CD4-positive, alpha-beta T cell treated with Interleukin-15 for 1 hour (primary cell): ENCODE measurements at regions not wholly inside any gene's neighbourhood (a gene's known extent, or its start where the extent isn't known, plus 50 kb on each side); places are given as distances from the start of the nearest gene placed in this dataset.
"Not testable (repeated sequence)": the region's sequence is repeated elsewhere in the genome, so short reads cannot be mapped to it uniquely, and the experiment has no call there.

Experiments used
- DNase-seq: peaks from one replicate; pipeline ENCODE4 v3.0.0-alpha.2; 2020

DNA sequence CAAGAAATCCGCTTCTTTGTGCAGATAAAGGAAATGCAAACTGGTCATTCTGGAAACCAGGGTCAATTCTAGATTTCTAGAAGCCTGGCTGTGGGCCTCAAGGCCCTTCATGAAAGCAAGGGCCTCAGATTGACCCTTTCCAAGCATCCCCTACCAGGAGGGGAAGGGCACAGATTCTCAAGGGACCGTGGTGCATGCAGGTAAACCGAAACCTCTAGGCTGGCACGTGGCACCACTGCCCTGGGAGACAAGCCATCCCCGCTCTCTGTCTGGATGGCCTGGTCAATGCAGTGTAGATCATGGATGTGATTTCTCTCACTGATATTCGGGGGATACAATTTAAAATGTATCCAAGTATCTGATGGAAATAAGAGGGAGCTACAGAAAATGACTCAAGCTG lies 69.4 kb downstream of the TOMM20 start:
- no peak for DNase-seq

DNA sequence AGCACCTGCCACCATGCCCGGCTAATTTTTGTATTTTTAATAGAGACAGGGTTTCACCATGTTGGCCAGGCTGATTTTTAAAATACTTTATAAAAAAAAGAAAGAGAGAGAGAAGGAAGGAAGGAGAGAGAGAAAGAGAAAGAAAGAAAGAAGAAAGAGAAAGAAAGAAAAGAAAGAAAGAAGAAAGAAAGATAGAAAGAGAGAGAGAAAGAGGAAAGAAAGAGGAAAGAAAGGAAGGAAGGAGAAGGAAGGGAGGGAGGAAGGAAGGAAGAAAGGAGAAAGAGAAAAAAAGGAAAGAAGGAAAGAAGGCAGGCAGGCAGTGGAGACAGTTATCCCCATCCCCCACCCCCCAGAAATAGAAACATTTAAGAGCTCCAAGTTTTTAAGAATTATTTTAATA lies 69.9 kb downstream of the TOMM20 start:
- DNase-seq: no peak

DNA sequence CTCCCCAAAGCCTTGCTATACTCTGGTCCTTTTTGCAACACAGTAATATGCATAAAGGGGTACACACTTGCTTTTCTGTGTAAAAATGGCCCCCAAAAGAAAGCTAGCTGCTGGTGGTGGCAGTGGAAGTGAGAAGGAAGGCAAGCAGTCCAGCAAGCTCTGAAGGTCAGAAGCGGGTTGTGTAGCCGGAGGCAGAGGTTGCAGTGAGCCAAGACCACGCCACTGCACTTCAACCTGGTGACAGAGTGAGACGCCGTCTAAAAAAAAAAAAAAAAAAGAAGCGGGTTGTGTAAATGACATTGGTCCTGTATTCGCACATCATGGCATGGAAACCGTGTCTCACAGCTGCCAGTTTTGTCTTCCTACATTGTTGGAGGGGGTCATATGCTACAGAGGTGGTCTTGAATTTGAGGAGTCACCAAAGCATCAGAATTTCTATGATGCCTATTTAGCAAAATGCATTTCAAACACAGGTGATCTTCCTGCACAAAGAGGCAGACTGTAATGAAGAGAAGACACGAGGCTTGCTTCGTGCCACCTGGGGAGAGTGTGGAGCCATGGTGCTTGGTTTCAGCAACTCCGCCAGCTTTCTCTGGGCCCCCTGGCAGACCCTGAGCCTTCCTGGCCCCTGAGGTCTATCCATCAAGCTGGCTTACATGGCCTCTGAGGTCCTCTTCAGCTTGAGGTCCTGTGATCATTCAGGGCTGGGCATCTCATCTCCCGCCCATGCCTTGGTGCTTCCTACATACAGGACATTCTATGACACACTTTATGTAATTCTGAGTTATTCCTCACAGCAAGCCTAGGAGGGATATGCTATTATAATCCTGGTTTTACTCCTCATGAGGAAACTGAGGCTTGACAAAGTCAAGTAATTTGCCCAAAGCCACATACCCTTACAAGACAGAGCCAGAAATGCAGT lies 71.0 kb downstream of the TOMM20 start:
- no peak for DNase-seq

DNA sequence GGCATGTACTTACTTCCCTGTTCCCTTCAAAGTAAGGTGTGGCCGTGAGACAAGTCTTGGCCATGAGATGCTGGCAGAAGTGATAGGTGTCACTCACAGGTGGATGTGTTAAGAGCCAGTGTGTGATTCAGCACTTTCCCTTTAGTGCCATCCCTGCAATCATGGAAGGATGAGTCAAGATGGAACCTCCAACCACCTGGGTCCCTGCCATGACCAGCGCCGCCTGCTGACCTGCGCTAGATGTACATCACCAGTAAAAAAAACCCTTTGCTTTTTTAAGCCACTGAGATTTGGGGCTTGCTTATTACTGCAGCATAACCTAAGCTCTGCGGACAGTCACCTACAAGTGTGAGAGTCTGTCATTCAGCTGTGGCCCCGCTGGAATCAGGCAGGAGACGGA lies 71.7 kb downstream of the TOMM20 start:
- no peak for DNase-seq

DNA sequence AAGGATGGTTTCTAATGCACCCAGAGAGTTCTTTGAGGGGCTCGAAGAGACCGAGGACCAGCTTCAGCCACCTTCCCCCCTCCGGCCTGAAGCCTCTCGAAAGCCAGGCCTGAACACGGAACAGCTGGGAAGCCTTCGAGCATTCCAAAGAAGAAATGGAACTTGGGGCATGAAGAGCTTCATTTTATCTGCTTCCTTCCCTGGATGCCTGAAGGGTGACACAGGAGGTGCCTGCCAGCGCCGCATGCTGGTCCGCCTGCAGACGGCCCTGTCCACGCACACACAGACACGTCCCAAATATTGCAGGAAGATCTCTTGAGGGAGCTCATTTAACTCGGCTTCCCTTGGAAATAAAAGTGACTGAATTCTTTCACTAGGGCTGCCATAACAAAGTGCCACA lies 73.7 kb downstream of the TOMM20 start:
- no peak for DNase-seq

DNA sequence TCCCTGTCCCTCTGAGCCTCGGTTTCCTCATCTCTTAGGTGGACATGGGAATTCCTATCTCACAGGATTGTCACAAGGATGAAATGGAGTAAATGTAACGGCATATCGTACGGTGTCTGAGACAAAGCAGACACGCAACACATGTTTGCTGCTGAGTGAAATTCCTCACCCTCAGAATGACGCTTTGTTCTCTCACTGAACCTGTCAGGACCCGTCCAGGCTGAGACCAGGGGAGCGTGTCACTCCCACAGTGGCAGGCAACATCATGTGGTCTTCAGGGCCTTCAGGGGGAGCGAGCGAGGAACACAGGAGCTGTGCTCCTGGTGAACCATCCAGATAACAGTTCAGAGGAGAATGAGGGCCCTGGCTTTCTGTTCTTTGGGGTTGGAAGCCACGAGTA lies 74.2 kb downstream of the TOMM20 start:
- no peak for DNase-seq

DNA sequence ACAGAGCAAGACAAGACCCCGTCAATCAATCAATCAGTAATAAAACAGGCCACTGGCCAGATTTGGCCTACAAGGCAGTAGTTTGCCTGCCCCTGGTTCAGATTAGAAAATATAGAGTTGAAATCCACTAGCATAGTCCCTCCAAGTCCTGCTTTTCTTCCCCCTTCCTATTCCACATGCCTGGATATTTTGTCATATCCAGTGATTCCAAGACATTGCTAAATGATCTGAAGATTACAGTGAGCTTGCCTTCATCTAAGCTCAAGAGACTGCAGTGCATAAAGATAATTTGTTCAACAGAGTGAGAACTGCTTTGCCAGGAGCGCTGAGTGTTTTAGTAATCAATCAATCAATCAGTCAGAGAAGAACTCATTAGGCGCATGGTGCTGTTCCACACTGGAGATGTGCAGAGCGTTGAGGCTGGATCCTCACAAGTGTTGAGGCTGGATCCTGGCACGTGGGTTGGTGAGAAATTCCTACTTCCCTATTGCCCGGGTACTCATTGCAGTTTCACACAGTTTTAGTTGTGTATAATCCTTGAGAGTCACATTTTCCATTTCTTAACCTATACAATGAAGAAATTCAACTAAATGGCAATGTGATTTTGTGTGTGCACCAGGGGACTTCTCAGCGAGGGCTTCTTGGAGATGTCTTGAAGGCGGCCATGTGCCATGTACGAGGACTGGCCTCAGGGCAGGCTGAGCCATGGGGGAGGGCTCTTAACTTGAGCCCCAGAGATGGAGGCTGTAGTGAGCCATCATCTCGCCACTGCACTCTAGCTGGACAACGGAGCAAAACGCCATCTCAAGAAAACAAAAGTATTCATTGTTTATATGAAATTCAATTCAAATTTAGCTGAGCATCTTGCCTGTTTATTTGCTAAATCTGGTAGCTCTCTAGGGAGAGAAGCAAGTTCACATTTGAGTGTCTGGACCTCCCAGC lies 76.3 kb downstream of the TOMM20 start:
- DNase-seq: no peak

DNA sequence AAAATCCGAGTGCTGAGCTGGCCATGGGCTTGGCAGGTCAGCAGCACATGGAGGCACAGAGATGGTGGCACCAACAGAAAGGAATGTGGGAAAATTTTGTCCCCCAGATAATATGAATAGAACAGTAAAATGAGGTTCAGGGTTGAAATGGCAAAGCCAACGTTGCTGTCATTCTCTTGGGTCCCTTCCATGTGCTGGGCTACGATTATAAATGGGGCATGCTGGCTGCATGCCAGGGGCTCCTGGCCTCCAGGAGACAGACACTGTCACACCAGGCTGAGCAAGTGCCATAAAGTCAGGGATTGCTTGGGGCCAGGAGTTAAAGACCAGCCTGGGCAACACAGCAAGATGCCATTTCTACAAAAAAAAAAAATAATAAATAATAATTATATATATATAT lies 77.1 kb downstream of the TOMM20 start:
- DNase-seq: no peak

DNA sequence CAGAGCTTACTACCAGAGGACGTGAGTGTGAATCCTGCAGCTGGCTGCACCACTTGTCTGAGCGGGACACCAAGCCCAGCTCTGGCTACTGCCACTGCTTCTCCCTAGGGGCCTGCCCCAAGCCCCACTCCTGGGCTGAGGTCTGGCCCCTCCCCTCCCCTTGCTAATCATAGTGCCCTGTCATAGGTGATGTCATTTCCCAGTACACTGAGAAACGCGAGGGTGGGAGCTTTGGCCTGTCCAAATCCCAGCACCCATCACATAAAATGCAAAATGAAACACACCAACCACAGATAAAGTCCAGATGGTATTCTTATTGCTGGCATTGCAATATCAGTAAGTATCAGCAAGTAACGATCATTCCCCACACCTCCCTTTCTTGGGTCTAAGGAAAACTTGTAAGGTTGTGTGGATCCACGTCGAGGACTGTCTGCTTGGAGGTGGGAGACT lies 77.7 kb downstream of the TOMM20 start:
- no peak for DNase-seq

DNA sequence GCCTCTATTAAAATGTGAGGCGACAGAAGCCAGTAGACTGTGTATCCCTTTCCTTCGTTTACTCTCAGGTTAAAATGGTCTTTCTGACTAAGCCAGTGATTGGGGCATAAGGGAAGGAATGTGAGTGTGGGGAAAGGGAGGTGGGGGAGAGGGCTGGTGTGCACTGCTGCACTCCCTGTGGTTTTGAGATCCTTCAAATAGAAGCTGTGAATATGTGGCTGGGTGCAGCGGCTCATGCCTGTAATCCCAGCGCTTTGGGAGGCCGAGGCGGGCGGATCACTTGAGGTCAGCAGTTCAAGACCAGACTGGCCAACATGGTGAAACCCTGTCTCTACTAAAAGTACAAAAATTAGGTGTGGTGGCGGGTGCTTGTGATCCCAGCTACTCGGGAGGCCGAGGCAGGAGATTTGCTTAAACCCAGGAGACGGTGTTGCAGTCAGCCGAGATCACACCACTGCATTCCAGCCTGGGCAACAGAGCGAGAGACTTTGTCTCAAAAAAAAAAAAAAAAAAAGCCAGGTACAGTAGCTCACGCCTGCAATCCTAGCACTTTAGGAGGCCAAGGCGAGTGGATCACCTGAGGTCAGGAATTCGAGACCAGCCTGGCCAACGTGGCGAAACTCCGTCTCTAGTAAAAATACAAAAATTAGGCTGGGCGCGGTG lies 78.8 kb downstream of the TOMM20 start:
- DNase-seq: not testable (repeated sequence)

DNA sequence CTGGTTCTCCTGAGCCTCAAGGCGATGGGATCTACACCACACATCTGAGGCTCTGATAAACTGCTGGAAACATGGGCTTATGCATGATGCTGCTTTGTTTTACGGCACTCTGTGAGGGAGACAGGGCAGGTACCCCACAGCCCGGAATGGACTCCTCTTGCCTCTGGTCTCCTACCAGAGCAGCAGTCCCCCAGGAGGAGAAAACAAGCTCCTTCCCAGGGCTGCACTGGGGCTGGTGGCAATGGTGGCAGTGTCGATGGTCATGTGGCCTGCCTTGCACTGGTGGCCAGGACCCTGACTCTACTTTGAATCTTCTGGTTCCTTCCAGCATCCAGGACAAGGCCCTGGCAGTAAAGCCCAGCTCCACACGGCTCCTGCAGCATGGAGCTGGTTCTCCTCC lies 79.4 kb downstream of the TOMM20 start:
- no peak for DNase-seq

DNA sequence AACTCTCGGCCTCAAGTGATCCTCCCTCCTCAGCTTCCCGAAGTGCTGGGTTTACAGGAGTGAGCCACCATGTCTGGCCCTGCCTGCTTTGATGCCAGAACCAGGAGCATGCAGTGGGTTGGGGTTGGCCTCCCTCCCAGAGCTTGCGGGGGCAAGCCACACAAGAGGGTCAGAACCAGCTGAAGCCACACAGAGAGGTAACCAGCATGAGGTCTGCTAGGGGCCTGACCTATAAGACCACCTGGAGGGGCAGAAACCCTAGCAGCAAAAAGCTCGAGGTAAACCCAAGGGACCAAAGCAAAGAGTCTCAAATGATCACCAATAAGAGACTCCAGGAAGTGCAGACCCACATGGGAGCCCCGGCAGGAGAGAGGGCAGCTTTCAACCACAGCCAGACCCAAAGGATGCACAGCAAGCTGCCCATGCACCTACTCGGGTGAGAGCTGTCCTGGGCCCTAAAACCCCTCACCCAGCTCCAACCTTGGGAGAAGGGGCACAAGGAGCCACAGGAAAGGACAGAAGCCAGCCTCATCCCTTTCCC lies 81.2 kb downstream of the TOMM20 start:
- no peak for DNase-seq

DNA sequence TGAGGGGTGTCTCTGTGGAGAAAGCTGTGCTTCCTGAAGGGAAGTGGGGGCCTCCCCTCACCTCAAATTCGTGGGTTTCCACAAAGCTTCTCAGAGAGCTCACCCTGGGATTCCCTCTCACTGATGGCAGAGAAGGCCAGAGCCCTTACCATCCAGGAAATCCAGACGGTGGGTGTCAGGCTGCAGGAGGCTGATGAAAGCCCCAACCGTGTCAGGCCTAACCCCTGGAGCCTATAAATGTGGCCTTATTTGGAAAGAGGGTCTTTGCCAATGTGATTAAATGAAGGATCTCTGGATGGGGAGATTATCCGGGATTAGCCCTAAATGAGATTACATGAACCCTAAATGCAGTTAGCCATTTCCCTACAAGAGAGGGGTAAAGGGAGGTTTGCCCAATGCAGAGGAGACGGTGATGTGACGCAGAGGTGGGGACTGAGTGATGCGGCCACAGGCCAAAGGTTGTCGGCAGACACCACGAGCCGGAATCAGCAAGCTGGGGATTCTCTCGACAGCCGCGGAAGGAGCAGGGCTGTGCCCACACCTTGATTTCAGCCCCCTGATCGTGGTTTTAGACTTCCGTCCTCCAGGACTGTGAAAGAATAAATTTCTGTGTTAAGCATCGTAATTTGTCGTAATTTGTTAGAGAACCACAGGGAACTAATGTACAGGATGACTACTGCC lies 82.6 kb downstream of the TOMM20 start:
- DNase-seq: no peak

DNA sequence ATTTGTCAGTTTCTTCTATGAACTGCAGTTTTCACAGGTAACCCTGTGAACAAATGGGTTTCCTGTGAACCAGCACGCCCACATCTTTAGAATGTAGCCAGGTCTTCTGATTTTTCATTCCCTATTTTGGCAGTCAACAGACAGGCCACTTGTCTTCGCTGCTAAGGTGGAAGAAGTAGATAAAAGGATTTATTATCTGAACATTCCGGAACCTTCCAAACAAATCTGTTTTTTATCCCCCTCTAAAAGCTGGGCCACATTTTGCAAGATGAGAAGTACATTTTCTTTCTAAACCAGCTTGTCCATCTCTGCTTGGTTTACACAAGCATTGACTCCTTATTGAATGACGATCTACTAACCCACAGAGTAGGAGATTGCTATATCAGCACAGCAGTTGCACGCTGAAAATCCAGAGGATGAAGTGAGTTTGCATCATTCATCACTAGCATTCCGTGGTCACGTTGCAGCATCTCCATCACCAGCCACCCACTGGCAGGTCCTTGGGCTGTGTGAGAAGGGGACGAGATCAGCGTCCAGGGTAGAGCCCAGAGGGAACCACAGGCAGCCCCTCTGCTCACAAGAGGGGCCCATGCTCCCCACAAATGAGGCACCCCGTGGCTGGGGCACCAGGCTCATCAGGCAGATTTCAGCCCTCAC lies 83.5 kb downstream of the TOMM20 start:
- no peak for DNase-seq

DNA sequence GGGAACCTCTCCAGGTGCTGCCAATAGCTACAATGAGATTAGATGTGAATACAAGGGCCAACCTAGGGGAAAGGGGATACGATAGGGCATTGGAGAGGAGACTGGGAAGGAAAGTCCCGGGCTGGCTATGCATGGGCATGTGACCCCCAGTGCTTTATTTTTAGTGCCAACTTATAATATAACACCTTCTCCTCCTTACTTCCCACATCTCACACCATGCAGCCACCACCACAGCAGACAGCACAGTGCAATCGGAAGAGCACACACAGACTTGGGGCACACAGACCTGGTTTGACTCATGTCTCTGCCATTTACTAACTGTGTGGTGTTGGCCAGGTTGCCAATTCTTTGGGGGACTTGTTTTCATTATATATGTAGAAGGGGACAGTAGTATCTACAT lies 85.4 kb downstream of the TOMM20 start:
- no peak for DNase-seq

DNA sequence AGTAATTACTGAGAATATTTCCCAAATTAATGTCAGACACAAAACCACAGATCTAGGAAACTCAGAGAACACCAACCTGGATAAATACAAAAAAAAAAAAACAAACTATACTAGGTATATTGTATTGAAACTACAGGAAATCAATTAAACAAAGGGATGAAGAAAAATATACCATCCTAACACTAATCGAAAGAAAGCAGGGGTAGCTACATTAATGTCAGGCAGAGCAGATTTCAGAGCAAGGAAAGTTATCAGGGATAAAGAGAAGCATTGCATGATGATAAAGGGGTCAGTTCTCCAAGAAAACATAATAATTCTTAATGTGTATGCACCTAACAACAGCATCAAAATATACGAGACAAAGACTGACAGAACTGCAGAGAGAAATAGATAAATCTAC lies 89.9 kb downstream of the TOMM20 start:
- DNase-seq: no peak

DNA sequence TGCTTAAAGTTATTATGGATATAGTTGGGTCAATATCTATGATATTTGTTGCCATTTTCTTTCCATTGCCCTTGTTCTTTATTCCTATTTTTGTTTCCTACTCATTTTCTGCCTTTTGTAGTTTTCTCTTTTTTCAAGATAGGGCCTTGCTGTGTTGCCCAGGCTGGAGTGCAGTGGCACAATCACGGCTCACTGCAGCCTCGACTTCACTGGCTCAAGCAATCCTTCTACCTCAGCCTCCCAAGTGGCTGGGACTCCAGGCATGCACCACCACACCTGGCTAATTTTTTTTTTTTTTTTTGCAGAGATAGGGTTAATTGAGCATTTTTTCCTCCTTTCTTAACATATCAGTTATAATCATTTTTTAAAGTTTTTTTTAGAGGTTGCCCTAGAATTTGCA lies 92.7 kb downstream of the TOMM20 start:
- DNase-seq: no peak

DNA sequence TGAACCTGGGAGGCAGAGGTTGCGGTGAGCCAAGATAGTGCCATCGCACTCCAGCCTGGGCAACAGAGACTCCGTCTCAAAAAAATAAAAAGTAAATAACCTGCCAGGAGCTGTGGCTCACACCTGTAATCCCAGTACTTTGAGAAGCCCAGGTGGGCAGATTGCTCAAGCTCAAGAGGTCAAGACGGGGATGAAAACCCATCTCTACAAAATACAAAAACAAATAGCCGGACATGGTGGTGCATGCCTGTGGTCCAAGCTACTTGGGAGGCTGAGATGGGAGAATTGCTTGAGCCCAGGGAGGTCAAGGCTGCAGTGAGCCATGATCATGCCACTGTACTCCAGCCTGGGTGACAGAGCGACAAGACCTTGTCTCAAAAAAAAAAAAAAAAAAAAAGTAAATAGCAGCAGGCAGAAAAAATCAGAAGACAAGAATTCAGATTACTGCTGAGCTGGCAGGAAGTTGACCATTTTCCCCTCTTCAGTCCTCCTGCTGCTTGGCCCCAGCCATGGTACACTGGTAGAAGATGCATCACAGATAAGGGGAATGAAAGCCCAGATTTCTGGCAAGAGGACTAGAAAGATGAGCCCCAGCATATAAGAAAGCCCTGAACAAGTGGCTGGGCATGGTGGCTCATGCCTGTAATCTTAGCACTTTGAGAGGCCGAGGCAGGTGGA lies 97.6 kb downstream of the TOMM20 start:
- no peak for DNase-seq

DNA sequence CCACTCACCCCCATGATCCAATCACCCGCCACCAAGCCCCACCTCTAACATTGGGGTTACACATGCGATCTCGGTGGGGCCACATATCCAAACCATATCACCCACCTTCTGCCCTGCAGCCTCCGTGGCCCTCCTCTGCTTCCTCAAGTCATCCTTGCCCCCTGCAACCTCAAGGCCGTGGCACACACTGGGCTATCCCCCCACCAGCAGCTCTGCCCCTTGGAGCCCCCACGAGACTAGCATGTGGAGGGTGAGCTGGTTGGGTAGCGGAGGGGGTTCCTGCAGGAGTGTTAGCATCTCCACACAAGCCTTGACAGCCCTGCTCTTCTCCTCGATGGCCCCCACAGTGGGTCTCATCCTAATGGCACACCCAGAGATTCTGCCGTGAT lies 100.8 kb downstream of the TOMM20 start:
- DNase-seq: no peak

DNA sequence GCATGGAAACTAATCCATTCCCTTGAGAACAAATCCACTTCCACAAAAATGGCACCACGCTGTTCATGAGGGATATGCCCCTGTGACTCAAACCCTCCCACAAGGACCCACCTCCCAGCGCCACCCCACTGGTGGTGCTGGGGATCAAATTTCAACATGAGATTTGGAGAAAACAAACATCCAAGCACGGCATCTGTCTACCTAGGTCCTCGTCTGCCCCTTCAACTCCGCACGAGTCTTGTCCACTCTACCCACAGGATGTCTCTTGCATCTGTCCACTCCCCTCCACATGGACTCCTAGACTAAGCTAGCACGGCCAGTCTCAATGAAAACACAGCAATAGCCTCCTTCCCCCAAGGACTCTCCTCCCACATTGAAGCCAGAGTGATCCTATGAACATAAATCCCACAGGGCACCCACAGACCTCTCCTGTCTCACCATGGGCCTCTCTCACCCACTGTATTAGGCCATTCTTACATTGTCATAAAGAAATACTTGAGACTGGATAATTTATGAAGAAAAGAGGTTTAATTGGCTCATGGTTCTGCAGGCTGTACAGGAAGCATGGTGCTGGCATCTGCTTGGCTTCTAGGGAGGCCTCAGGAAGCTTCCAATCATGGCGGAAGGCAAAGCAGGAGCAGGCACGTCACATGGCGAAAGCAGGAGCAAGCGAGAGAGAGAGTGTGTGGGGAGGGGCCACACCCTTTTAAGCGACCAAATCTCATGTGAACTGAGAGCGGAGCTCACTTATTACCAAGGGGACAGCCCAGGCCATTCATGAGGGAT lies 101.4 kb downstream of the TOMM20 start:
- DNase-seq: no peak
